GM12878 (cell line): ENCODE measurements at regions not wholly inside any gene's neighbourhood (a gene's known extent, or its start where the extent isn't known, plus 50 kb on each side); places are given as distances from the start of the nearest gene placed in this dataset.

Experiments used
- TBL1XR1 ChIP-seq: IDR thresholded peaks from 2 replicates; pipeline ENCODE4 v1.6.1; 2012; ENCODE audit warnings: low read depth, low read length, improper control_type of control experiment
- ZSCAN29 ChIP-seq: fragments of 450-650 bp; IDR thresholded peaks from 2 replicates; pipeline ENCODE4 v1.6.1; 2017; ENCODE audit warnings: mild to moderate bottlenecking, moderate library complexity
- TF ChIP-seq, protein P1 (sequence below), 3 experiments: IDR thresholded peaks in 2 of 3; conservative IDR thresholded peaks in 1 of 3; 2 replicates each; pipeline ENCODE4 v1.5.1; 2011; ENCODE audit warnings: low read depth in 3 of 3, low read length in 3 of 3, mild to moderate bottlenecking in 3 of 3, control low read depth in 2 of 3, moderate library complexity in 2 of 3, inconsistent platforms in 1 of 3, mixed read lengths in 1 of 3; ENCODE audit not compliant: control insufficient read depth in 2 of 3, insufficient read depth in 1 of 3; ENCODE audit errors: extremely low read depth in 1 of 3
- TF ChIP-seq, protein P2 (sequence below): IDR thresholded peaks from 2 replicates; pipeline ENCODE4 v1.6.1; 2011; ENCODE audit warnings: low read depth, mild to moderate bottlenecking, low read length, moderate library complexity, borderline replicate concordance; ENCODE audit errors: extremely low read depth

DNA sequence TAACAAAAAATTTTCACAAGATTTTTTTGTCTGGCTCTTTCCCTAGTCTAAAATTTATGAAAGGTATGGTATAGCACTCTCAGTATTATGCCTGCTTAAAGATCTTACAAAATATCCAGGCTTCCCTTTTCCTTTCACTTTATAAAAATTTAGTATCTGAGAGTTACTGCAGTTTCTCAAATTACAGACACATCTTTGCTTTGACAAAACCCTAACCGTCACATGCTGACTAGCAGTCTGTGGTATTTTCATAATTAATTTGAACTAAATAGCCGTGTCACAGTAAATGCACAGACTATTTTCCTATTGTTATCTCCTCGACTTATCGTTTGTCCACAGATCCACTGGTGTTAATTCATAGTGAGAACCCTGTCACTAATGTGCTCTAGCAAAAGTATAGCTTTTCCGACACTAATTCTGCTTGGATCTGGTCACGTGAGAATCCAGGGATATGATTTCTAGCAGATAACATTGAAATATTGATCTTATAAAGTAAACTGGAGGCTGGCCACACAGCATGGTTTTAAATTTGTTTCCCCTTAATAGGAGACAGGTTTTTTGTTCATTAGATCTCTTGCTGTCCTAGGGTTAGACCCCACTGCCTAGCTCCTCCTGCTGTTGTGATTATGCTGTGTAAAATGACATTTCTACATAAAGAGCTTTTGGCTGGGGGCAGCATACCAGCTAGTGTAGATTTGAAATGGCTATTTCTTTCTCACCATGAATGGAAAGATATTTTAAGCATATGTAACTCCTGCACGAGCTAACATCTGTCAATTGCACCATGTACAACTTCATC, 340.6 kb upstream of the SASH1 start:
- TF ChIP-seq, protein P1, sequence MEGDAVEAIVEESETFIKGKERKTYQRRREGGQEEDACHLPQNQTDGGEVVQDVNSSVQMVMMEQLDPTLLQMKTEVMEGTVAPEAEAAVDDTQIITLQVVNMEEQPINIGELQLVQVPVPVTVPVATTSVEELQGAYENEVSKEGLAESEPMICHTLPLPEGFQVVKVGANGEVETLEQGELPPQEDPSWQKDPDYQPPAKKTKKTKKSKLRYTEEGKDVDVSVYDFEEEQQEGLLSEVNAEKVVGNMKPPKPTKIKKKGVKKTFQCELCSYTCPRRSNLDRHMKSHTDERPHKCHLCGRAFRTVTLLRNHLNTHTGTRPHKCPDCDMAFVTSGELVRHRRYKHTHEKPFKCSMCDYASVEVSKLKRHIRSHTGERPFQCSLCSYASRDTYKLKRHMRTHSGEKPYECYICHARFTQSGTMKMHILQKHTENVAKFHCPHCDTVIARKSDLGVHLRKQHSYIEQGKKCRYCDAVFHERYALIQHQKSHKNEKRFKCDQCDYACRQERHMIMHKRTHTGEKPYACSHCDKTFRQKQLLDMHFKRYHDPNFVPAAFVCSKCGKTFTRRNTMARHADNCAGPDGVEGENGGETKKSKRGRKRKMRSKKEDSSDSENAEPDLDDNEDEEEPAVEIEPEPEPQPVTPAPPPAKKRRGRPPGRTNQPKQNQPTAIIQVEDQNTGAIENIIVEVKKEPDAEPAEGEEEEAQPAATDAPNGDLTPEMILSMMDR (IDR thresholded peaks at IDR 0.05 in 2 of 3, conservative IDR thresholded peaks at IDR 0.05 in 1 of 3; ENCODE audit: control insufficient read depth in 2 of 3, extremely low read depth in 1 of 3, insufficient read depth in 1 of 3, low read depth in 3 of 3, low read length in 3 of 3) = no peak
- TF ChIP-seq TBL1XR1 = no peak
- no peak for TF ChIP-seq ZSCAN29
- TF ChIP-seq, protein P2, sequence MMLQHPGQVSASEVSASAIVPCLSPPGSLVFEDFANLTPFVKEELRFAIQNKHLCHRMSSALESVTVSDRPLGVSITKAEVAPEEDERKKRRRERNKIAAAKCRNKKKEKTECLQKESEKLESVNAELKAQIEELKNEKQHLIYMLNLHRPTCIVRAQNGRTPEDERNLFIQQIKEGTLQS = no peak
